Right atrium auricular region (tissue), 2 donors: ENCODE measurements at regions not wholly inside any gene's neighbourhood (a gene's known extent, or its start where the extent isn't known, plus 50 kb on each side); places are given as distances from the start of the nearest gene placed in this dataset.
A peak's percentile ranks its signal among the peaks of the same experiment; 100 is the strongest.
"Not testable (repeated sequence)": the region's sequence is repeated elsewhere in the genome, so short reads cannot be mapped to it uniquely, and the experiment has no call there.

Experiments
- DNase-seq: peaks from one replicate; pipeline ENCODE4 v3.0.0-alpha.2; 2019; ENCODE audit warnings: low spot score
- H3K27ac ChIP-seq, 2 donors: fragments of 200-600 bp; sonication (generic); 1 replicate in 1 of 2; 2 replicates in 1 of 2; pipeline ENCODE4 v1.5.1; 2016 to 2019
- H3K27me3 ChIP-seq, 2 donors: fragments of 200-600 bp; sonication (generic); one replicate each; pipeline versions ENCODE4 v1.5.1 to v1.6.0; 2017 to 2019
- H3K36me3 ChIP-seq: fragments of 200-600 bp; sonication (generic); one replicate; pipeline ENCODE4 v1.5.1; 2016
- H3K4me1 ChIP-seq, 2 donors: fragments of 200-600 bp; sonication (generic); one replicate each; pipeline versions ENCODE4 v1.5.1 to v1.6.0; 2017 to 2019
- H3K4me3 ChIP-seq, 2 donors: fragments of 200-600 bp; sonication (generic); 1 replicate in 1 of 2; 2 replicates in 1 of 2; pipeline ENCODE4 v1.5.1; 2017 to 2019; ENCODE audit warnings: mild to moderate bottlenecking in 1 of 2, moderate library complexity in 1 of 2
- H3K9me3 ChIP-seq, 2 donors: fragments of 200-600 bp; sonication (generic); one replicate each; pipeline ENCODE4 v1.5.1; 2019
- CTCF ChIP-seq, 2 donors: fragments of 200-600 bp; sonication (generic); IDR thresholded peaks; one replicate each; pipeline ENCODE4 v1.5.1; 2019; ENCODE audit warnings: antibody characterized with exemption in 2 of 2

GRCh38 chr10:124194199-124194824 is 100.9 kb upstream of the CHST15 start:
- H3K27me3 ChIP-seq: no peaks in the 10 kb centered on the region
- no peaks in the 10 kb centered on the region for H3K36me3 ChIP-seq
- H3K9me3 ChIP-seq: no peaks in the 10 kb centered on the region
- no peak overlapping the region for H3K27ac ChIP-seq
- DNase-seq: no peak
- no peaks in the 10 kb centered on the region for H3K4me1 ChIP-seq
- H3K4me3 ChIP-seq: no peak overlapping the region
- TF ChIP-seq CTCF (IDR thresholded peaks at IDR 0.05): no peak

- H3K27ac ChIP-seq: no peak overlapping the region
- no peaks in the 10 kb centered on the region for H3K36me3 ChIP-seq
- no peaks in the 10 kb centered on the region for H3K4me1 ChIP-seq
- H3K4me3 ChIP-seq: no peak overlapping the region
- no peaks in the 10 kb centered on the region for H3K9me3 ChIP-seq
- no peak for DNase-seq
- no peaks in the 10 kb centered on the region for H3K27me3 ChIP-seq
- TF ChIP-seq CTCF (IDR thresholded peaks at IDR 0.05): no peak
Measured at GRCh38 chr10:124193309-124193696, 99.9 kb upstream of the CHST15 start.

GRCh38 chr10:124192664-124193308 is 99.4 kb upstream of the CHST15 start:
- H3K27ac ChIP-seq, H3K36me3 ChIP-seq, H3K4me1 ChIP-seq, H3K9me3 ChIP-seq, H3K4me3 ChIP-seq, DNase-seq, H3K27me3 ChIP-seq: not testable (repeated sequence)

GRCh38 chr10:124190476-124190875 is 97.1 kb upstream of the CHST15 start:
- not testable (repeated sequence) for H3K27me3 ChIP-seq, H3K27ac ChIP-seq, H3K4me3 ChIP-seq, DNase-seq, H3K4me1 ChIP-seq, H3K9me3 ChIP-seq, H3K36me3 ChIP-seq

- Histone ChIP-seq H3K9me3 (no peaks in the 10 kb centered on the region), H3K27ac (no peak overlapping the region), H3K4me1 (peaks cover 0 to 7% of the 10 kb centered on the region in 2 donors), H3K4me3 (no peak overlapping the region), H3K27me3 (no peaks in the 10 kb centered on the region), H3K36me3 (no peaks in the 10 kb centered on the region)
- TF ChIP-seq CTCF (IDR thresholded peaks at IDR 0.05): no peak
- peak; percentile 30 for DNase-seq
Measured at GRCh38 chr10:124186956-124187355, 93.6 kb upstream of the CHST15 start.

GRCh38 chr10:124185084-124185483 is 91.7 kb upstream of the CHST15 start:
- no peaks in the 10 kb centered on the region for H3K9me3 ChIP-seq
- DNase-seq: peak; percentile 46
- peaks cover 0 to 13% of the 10 kb centered on the region in 2 donors for H3K4me1 ChIP-seq
- no peaks in the 10 kb centered on the region for H3K36me3 ChIP-seq
- no peak overlapping the region for H3K27ac ChIP-seq
- no peak overlapping the region for H3K4me3 ChIP-seq
- no peaks in the 10 kb centered on the region for H3K27me3 ChIP-seq
- TF ChIP-seq CTCF (IDR thresholded peaks at IDR 0.05): no peak
